SKM-1 (cell line): ENCODE measurements at regions not wholly inside any gene's neighbourhood (a gene's known extent, or its start where the extent isn't known, plus 50 kb on each side); places are given as distances from the start of the nearest gene placed in this dataset.
A peak's percentile ranks its signal among the peaks of the same experiment; 100 is the strongest.
"Not testable (repeated sequence)": the region's sequence is repeated elsewhere in the genome, so short reads cannot be mapped to it uniquely, and the experiment has no call there.

Source experiments
- DNase-seq: peaks from one replicate; lab custom pipeline; 2025; ENCODE audit not compliant: unreplicated experiment; lab: John Stamatoyannopoulos, UW

DNA sequence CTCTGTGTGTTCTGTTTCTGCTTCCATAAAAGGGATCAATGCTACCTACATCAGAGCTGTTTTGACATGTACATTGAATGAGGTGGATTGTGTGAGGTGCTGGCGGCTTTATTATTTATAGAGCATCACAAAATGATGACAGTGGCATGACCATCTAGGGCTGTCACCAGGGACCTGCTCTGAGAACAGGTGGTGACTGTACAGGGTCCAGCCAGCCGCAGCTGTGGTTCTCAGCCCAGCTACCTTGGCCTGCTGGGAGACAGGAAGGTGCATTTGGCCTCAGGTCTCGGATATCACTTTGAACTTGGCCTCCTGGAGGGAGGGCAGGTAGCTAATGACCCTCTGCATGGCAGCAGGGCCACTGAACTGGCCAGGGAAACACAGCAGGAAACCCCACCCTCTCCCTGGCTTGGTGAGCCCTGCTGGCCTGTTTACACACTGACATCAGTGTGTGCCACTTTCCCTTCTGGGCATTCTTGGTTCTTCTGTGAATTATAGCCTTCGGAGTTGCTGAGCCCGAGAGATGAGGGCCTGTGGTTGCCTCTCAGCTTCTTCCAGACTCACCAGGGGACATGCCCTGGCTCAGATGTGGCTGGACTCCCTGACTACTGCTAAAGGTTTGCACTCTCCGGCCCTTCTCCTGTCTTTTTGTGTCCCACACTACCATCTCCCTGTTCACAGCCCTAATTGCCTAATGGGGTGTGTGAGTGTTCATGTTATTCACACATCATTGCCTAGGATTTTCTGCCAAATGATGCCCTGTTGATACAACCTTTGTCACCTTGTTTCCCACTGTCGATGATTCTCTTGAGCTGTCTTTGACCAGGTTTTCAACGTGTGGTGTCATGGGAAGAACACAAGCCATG, 109.2 kb upstream of the RAB12 start:
- DNase-seq: no peak

- no peak for DNase-seq
Observed at GRCh38 chr18:8501044-8501443, 108.2 kb upstream of the RAB12 start.

DNA sequence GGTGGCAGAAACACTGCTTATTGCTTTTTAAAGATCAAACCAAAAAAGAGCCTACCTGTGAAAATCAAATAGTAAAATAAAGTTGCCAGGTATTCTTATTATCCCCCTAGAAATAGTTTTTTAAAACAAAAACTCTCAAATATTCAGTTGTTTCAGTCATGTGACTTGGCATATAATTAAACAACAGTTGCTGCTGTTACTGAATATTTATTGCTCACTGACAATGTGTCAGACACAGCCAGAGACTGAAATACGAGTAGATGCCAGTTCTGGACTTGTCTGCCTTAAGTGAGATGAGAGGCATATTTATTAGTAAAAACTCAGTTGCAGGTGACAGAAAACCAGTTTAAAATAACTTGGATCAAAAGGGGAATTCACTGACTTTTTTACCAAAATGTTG, 106.0 kb upstream of the RAB12 start:
- DNase-seq: no peak

DNA sequence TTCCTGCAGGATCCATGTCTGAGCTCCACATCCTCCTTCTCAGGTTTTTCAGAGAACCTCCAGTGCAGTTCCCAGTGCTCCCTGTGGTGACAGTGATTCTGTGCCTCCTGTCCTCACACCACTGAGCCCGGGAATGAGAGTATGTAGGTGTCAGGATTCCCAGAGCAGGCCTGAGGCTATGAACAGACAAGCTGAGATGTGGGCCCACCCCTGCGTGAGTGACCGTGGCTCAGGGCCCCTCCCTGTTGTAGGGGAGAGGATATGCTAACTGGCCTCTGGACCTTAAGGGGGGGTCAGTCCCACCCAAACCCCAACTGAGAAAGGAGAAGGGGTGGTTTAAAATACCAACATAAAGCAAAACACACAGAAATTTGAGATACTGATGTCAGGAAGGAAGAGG, 104.8 kb upstream of the RAB12 start:
- no peak for DNase-seq

- DNase-seq: no peak
Observed at GRCh38 chr18:8504880-8505435, 104.3 kb upstream of the RAB12 start.

DNA sequence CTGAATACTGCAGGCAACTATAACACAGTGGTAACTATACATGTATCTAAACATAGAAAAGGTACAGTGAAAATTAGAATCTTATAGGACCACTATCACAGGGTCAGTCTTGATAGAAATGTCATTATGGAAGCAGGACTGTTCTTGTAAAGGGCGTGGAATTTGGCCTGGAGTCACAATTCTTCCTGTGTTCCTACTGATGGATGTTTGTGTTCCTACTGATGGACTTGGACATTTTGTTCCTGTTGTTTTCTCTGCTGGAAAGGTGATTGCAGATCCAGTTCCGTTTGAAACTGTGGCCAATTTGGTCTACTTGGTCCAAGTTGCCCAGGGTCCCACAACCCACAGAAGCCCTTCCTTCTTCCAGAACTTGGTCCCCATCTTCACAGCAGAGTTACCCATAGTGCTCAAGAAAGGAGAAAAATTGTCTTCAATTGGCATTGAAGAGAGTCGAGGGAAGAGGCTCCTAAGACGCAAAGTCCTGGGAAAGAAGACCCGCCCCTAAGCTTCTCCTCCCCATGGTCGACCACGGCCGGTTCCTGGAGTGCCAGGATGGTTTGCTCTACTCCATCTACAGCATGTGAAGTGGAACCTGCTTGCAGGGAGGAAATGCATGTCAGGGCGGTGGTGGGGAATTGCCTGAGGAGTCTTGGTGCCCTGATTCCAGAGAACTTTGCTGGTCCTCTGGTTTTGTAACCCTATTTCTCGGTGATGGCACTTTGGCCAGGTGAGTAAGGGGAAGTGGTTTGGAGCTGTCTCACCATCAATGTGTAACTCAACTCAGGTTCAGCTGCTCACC, 102.8 kb upstream of the RAB12 start:
- no peak for DNase-seq

GRCh38 chr18:8507361-8507760, 101.9 kb upstream of the RAB12 start:
- no peak for DNase-seq

GRCh38 chr18:8507915-8508705, 101.1 kb upstream of the RAB12 start:
- no peak for DNase-seq

GRCh38 chr18:8513249-8513648, 96.0 kb upstream of the RAB12 start:
- DNase-seq: no peak

DNA sequence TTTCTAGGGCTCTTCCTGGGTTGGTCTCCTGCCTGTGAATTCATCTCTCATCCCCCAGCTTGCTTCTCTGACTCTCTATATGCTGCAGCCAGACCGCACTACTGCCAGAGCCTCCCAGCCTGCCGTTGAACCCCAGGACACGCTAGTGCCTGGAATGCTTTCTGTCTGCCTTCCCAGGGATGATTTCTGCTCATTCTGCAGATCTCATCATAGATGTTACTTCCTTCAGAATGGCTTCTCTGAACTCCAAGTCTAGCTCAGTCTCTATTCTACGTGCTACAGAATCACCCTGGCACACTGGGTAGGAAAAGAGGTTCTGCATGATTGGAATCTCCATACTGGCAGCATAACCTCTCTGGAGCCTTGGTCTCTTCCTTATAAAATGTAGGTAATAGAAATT, 94.8 kb upstream of the RAB12 start:
- DNase-seq: no peak

GRCh38 chr18:8515142-8515865, 93.9 kb upstream of the RAB12 start:
- DNase-seq: no peak

- DNase-seq: no peak
Observed at GRCh38 chr18:8516371-8517250, 92.6 kb upstream of the RAB12 start.

DNA sequence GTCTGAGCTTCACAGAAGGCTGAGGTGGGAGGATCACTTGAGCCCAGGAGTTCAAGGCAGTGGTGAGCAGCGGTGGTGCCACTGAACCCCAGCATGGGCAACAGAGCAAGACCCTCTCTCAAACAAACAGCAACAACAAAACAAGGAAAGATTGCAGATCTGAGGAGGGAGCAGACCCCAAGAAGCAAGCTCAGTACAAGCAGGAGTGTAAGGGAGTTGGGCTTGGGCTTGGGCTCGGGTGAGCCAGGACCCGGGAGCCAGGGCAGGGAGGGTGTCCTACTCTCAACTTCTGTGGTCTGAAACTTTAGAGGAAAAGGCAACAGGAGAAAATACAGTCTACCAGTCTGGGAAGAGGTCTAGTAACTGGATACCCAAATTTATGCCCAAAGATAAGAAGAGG, 92.0 kb upstream of the RAB12 start:
- no peak for DNase-seq

- DNase-seq: no peak
Observed at GRCh38 chr18:8519102-8519501, 90.1 kb upstream of the RAB12 start.

GRCh38 chr18:8520266-8520665, 89.0 kb upstream of the RAB12 start:
- no peak for DNase-seq

GRCh38 chr18:8522756-8523155, 86.5 kb upstream of the RAB12 start:
- no peak for DNase-seq

GRCh38 chr18:8525692-8526091, 83.5 kb upstream of the RAB12 start:
- DNase-seq: no peak

- peak; percentile 51 for DNase-seq
Observed at GRCh38 chr18:8526332-8526731, 82.9 kb upstream of the RAB12 start.

GRCh38 chr18:8529609-8530008, 79.6 kb upstream of the RAB12 start:
- DNase-seq: no peak

GRCh38 chr18:8531084-8531483, 78.2 kb upstream of the RAB12 start:
- not testable (repeated sequence) for DNase-seq
